Osteoblast (primary cell): ENCODE measurements at regions not wholly inside any gene's neighbourhood (a gene's known extent, or its start where the extent isn't known, plus 50 kb on each side); places are given as distances from the start of the nearest gene placed in this dataset.

Source experiments
- DNase-seq: peaks from one replicate; pipeline ENCODE4 v3.0.0; 2011; ENCODE audit warnings: low spot score, mixed read lengths; ENCODE audit not compliant: insufficient read length; ENCODE audit errors: missing footprints
- H2AFZ ChIP-seq: 2 replicates; pipeline ENCODE4 v1.6.0; 2011; ENCODE audit warnings: mild to moderate bottlenecking, low read length
- H3K27ac ChIP-seq: 2 replicates; pipeline ENCODE4 v1.5.1; 2011; ENCODE audit warnings: mild to moderate bottlenecking, low read depth, low read length, moderate library complexity
- H3K27me3 ChIP-seq: 2 replicates; pipeline ENCODE4 v1.6.0; 2012; ENCODE audit warnings: mild to moderate bottlenecking, control low read depth, inconsistent platforms, low read length, moderate library complexity; ENCODE audit not compliant: insufficient read depth
- H3K36me3 ChIP-seq: 2 replicates; pipeline ENCODE4 v1.5.1; 2011; ENCODE audit warnings: mild to moderate bottlenecking, low read length, control low read depth, moderate library complexity; ENCODE audit not compliant: insufficient read depth
- H3K4me1 ChIP-seq: 2 replicates; pipeline ENCODE4 v1.5.1; 2011; ENCODE audit warnings: mild to moderate bottlenecking, low read length, control low read depth, moderate library complexity; ENCODE audit not compliant: insufficient read depth
- H3K4me2 ChIP-seq: 2 replicates; pipeline ENCODE4 v1.6.0; 2011; ENCODE audit warnings: mild to moderate bottlenecking, low read length; ENCODE audit not compliant: insufficient read depth
- H3K4me3 ChIP-seq: fragments of 200-600 bp; sonication (generic); 3 replicates; pipeline ENCODE4 v1.5.1; 2012; ENCODE audit warnings: mild to moderate bottlenecking, low read length, inconsistent platforms; ENCODE audit not compliant: insufficient read depth
- H3K79me2 ChIP-seq: 2 replicates; pipeline ENCODE4 v1.6.0; 2012; ENCODE audit warnings: mild to moderate bottlenecking, low read length, control low read depth, inconsistent platforms; ENCODE audit not compliant: insufficient read depth
- H3K9me3 ChIP-seq: 2 replicates; pipeline ENCODE4 v1.5.1; 2011; ENCODE audit warnings: low read depth, low read length, control low read depth
- H4K20me1 ChIP-seq: 2 replicates; pipeline ENCODE4 v1.6.0; 2012; ENCODE audit warnings: mild to moderate bottlenecking, low read length, control low read depth; ENCODE audit not compliant: insufficient read depth
- TF ChIP-seq, protein P1 (sequence below): IDR thresholded peaks from 2 replicates; pipeline ENCODE4 v1.5.1; 2011; ENCODE audit warnings: mild to moderate bottlenecking, low read depth, low read length, moderate library complexity; ENCODE audit errors: extremely low read depth

DNA sequence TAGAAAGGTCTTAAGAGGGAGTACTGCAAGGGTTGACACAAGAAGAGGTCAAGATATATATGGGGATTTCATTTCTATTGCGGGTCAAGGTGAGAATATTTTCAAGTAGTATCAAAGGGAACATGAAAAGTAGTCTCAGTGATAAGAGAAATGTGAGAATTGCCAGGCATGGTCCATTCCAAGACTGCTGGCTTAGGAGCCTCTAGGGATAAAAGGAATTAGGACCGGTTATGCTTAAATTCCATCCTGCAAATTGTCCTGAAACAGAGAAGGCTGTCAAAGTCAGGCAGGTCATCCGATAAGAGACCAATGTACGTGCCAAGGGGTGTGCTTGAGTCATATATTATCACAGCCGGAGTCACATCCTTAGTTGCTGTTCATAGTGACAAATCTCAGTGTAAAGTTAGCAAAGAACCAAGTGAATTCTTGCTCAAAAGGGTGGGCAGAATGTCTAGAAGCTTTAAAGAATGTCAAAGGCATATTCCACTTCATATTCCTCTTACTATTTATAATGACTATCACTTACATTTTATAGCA is 133.6 kb downstream of the CBLL2 start:
- H3K36me3 ChIP-seq: no peaks in the 10 kb centered on the region
- no peak overlapping the region for H2AFZ ChIP-seq
- no peak for DNase-seq
- H3K9me3 ChIP-seq: no peaks in the 10 kb centered on the region
- no peaks in the 10 kb centered on the region for H3K79me2 ChIP-seq
- no peaks in the 10 kb centered on the region for H3K4me1 ChIP-seq
- H4K20me1 ChIP-seq: no peaks in the 10 kb centered on the region
- no peak overlapping the region for H3K4me2 ChIP-seq
- no peaks in the 10 kb centered on the region for H3K27me3 ChIP-seq
- no peak overlapping the region for H3K4me3 ChIP-seq
- no peak overlapping the region for H3K27ac ChIP-seq
- TF ChIP-seq, protein P1, sequence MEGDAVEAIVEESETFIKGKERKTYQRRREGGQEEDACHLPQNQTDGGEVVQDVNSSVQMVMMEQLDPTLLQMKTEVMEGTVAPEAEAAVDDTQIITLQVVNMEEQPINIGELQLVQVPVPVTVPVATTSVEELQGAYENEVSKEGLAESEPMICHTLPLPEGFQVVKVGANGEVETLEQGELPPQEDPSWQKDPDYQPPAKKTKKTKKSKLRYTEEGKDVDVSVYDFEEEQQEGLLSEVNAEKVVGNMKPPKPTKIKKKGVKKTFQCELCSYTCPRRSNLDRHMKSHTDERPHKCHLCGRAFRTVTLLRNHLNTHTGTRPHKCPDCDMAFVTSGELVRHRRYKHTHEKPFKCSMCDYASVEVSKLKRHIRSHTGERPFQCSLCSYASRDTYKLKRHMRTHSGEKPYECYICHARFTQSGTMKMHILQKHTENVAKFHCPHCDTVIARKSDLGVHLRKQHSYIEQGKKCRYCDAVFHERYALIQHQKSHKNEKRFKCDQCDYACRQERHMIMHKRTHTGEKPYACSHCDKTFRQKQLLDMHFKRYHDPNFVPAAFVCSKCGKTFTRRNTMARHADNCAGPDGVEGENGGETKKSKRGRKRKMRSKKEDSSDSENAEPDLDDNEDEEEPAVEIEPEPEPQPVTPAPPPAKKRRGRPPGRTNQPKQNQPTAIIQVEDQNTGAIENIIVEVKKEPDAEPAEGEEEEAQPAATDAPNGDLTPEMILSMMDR: no peak

DNA sequence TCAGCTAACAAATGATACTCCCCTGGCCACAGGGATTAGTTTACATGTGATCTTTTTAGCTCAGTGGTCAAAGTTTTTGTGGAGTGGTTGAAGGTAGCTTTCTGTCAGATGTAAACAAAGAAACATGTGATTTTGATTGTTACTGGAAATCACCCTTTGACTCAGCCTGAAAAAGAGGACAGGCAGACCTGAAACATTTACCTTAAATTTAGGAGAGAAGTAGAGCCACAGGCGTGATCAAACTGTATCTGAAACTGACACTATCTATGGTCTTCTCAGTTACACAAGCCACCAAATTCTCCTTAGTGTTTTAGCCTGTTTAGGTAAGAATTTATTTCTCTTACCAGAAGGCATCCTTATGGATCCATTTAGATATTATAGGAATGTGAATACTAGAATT is 136.7 kb downstream of the CBLL2 start:
- TF ChIP-seq, protein P1: no peak
- Histone ChIP-seq H3K27ac (no peak overlapping the region), H3K27me3 (no peaks in the 10 kb centered on the region), H3K4me1 (no peaks in the 10 kb centered on the region), H3K4me3 (no peak overlapping the region), H3K36me3 (no peaks in the 10 kb centered on the region), H3K9me3 (no peaks in the 10 kb centered on the region), H4K20me1 (no peaks in the 10 kb centered on the region), H3K79me2 (no peaks in the 10 kb centered on the region), H2AFZ (no peak overlapping the region), H3K4me2 (no peak overlapping the region)
- no peak for DNase-seq

DNA sequence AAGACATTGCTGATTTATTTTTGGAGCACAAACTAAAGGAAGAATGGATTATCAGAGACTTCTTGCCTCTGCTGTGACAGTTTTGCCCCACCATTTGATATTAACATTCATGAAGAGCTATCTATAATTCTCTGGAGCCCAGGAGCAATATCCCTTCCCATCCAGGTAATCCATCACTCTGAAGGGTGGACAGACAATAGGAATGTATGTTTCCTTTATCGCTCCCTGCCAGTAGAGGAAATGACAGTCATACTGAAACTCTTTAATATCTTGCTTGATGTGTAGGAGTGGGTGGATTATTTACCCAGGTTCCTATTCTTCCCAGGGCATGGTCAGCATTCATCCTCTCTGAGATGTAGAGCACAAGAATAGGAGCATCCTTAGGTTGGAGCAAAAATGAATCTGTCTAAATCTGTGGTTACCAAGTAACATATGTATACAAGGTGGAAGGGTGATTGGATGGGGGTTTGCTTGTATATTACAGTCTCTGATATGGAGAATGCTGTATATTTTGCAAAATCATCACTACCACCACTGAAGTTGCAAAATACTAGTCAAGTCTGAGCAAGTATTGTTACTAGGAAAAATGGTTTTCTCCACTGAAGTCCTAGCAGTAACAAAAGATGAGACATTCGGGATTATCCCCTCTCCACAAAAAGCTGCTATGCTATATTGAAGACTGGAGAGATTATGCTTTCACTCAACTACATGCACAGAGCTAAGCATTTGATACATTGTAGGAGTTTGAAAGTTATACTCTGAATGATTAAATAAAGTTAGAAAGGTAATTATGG is 151.6 kb downstream of the CBLL2 start:
- Histone ChIP-seq H3K4me1 (no peaks in the 10 kb centered on the region), H3K4me3 (no peak overlapping the region), H3K4me2 (no peak overlapping the region), H3K36me3 (no peaks in the 10 kb centered on the region), H3K9me3 (no peaks in the 10 kb centered on the region), H4K20me1 (no peaks in the 10 kb centered on the region), H3K27me3 (no peaks in the 10 kb centered on the region), H3K27ac (no peak overlapping the region), H3K79me2 (no peaks in the 10 kb centered on the region), H2AFZ (no peak overlapping the region)
- TF ChIP-seq, protein P1: no peak
- DNase-seq: no peak

DNA sequence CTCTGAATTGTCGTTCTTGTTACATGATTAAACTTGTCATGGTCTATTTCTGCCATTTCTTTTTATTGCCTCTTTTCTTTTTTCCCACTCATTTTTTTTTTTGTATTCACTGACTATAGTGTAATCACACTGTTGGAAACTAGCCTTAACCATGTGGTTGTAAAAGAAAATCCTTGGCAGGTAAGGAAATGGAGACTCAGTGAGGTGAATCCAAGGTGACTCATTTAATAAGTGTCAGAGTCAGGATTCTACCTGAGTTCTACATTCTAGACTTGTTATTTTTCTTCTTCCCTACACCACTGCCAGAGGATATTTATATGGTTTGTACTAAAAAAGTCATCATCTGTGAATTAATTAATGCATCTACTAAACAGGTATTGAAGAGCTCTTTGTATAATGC is 152.2 kb downstream of the CBLL2 start:
- H3K79me2 ChIP-seq: no peaks in the 10 kb centered on the region
- no peak overlapping the region for H3K4me2 ChIP-seq
- no peaks in the 10 kb centered on the region for H3K27me3 ChIP-seq
- no peaks in the 10 kb centered on the region for H3K9me3 ChIP-seq
- TF ChIP-seq, protein P1: no peak
- H3K4me3 ChIP-seq: no peak overlapping the region
- no peak overlapping the region for H3K27ac ChIP-seq
- no peaks in the 10 kb centered on the region for H3K36me3 ChIP-seq
- H3K4me1 ChIP-seq: no peaks in the 10 kb centered on the region
- no peak for DNase-seq
- no peak overlapping the region for H2AFZ ChIP-seq
- no peaks in the 10 kb centered on the region for H4K20me1 ChIP-seq
